ENCODE measurements at regions not wholly inside any gene's neighbourhood (a gene's known extent, or its start where the extent isn't known, plus 50 kb on each side); places are given as distances from the start of the nearest gene placed in this dataset.

DNA sequence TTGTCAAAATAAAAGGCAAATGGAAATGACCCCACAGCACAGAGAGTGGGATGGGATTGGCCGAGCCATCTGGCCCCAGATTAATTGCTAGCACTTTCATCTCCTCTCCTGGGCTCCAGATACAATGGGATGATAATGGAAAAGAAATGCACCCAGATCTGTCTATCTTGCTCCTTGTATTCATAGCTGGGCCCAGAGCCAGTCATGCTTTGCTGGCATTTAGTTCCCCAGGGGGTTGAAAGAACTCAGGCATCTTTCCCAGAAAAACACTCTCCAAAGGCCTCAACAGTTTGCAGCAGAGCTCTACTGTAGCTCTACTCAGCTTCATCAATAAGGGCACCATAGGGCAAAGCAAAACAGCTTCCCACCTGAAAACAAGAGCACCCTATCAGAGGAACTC is 116.0 kb upstream of the FOXA2 start:
- Histone ChIP-seq H3K36me3 (no peaks in the 10 kb centered on the region), H3K27ac (no peak overlapping the region), H3K4me3 (no peak overlapping the region), H3K4me1 (no peaks in the 10 kb centered on the region), H3K27me3 (no peaks in the 10 kb centered on the region), H3K9me3 (no peaks in the 10 kb centered on the region)
- intact Hi-C loops (cut with DNase I): no loop called here
- TF ChIP-seq, protein P1, sequence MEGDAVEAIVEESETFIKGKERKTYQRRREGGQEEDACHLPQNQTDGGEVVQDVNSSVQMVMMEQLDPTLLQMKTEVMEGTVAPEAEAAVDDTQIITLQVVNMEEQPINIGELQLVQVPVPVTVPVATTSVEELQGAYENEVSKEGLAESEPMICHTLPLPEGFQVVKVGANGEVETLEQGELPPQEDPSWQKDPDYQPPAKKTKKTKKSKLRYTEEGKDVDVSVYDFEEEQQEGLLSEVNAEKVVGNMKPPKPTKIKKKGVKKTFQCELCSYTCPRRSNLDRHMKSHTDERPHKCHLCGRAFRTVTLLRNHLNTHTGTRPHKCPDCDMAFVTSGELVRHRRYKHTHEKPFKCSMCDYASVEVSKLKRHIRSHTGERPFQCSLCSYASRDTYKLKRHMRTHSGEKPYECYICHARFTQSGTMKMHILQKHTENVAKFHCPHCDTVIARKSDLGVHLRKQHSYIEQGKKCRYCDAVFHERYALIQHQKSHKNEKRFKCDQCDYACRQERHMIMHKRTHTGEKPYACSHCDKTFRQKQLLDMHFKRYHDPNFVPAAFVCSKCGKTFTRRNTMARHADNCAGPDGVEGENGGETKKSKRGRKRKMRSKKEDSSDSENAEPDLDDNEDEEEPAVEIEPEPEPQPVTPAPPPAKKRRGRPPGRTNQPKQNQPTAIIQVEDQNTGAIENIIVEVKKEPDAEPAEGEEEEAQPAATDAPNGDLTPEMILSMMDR (IDR thresholded peaks at IDR 0.05): no peak
- no peak for DNase-seq
- no peak for ATAC-seq

DNA sequence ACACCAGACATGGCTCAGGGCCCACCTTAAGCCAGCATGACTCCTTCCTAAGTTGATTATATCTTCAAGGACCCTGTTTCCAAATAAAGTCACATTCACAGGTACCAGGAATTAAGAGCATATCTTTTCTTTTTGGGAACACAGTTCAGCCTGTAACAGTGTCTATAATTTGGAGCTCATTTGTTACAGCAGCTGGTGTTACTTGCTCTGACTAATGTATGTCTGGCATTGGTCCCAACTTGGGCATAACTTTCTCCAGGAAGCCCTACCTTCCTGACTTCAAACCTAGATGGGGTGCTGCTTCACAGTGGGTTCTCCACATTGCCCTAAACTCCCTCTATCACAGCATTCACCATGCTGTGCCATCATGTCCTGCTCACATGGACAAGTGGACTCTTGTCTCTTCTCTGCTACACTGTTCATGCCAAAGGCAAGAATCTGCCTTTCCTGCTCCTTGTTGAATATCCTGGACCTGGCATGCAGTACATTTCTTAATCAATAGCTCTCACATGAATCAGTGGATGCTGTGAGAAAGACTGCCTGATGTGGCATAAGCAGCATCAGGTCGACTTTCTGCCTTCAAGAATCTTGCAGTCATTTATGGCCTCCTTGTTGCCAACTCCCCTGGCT is 117.4 kb upstream of the FOXA2 start:
- ATAC-seq (no peak), DNase-seq (no peak)
- H3K4me1 ChIP-seq: no peaks in the 10 kb centered on the region
- H3K27me3 ChIP-seq: no peaks in the 10 kb centered on the region
- H3K27ac ChIP-seq: no peak overlapping the region
- no peak overlapping the region for H3K4me3 ChIP-seq
- TF ChIP-seq, protein P1 (IDR thresholded peaks at IDR 0.05): no peak
- intact Hi-C loops (cut with DNase I): no loop called here
- H3K9me3 ChIP-seq: no peaks in the 10 kb centered on the region
- no peaks in the 10 kb centered on the region for H3K36me3 ChIP-seq

DNA sequence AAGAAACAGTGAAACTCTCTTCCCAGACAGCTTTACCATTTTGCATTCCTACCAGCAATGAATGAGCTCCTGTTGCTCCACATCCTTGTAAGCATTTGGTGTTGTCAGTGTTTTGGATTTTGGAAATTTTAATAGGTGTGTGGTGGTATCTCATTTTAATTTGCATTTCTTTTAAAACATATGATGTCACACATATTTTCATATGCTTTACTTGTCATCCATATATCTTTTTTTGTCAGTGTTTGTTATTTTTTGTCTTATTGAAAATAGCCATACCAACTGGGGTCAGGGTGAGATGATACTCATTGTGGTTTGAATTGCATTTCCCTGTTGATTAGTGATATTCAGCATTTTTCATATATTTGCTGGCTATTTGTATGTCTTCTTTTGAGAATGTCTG is 119.5 kb upstream of the FOXA2 start:
- Histone ChIP-seq H3K27ac (no peak overlapping the region), H3K9me3 (no peaks in the 10 kb centered on the region), H3K4me1 (no peaks in the 10 kb centered on the region), H3K27me3 (no peaks in the 10 kb centered on the region), H3K36me3 (no peaks in the 10 kb centered on the region), H3K4me3 (no peak overlapping the region)
- TF ChIP-seq, protein P1 (IDR thresholded peaks at IDR 0.05): no peak
- ATAC-seq (no peak), DNase-seq (no peak)
- intact Hi-C loops (cut with DNase I): no loop called here

DNA sequence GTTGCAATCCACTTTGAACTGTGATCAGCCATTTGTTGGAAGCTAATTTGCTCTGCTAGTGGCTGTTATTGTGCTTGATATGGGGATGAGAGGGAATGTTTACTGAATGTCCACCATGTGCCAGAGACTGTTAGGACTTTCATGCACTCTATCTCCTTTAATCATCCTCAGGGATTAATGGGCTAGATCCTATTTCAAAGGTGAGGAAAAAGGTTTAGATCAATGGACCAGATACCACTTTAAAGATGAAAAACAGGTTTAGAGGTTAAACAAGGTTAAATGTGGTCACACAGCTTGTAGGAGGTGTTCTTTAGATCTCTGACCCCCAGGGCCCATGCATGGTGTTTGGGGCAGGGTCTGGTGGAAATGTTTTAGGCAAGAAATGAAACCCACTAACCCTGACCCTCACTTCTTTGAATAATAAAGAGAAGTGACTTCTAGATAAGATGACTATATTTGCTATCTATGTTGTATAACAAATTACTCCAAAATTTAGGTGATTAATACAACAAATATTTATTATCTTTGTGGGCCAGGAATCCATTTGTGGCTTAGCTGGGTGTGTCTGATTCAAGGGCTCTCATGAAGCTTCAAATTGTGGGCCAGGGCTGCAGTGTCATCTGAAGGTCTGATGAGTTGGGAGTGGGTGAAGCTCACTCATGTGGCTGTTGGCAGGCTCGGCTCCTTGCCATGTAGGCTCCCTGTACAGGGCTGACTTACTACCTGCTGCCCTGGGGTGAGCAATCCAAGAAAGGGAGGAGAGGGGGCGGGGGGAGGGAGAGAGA is 127.8 kb upstream of the FOXA2 start:
- no peaks in the 10 kb centered on the region for H3K36me3 ChIP-seq
- peaks cover 10% of the 10 kb centered on the region for H3K4me1 ChIP-seq
- H3K27me3 ChIP-seq: no peaks in the 10 kb centered on the region
- H3K4me3 ChIP-seq: no peak overlapping the region
- ATAC-seq (no peak), DNase-seq (no peak)
- TF ChIP-seq, protein P1 (IDR thresholded peaks at IDR 0.05): no peak
- H3K9me3 ChIP-seq: no peaks in the 10 kb centered on the region
- intact Hi-C loops (cut with DNase I): no loop called here
- H3K27ac ChIP-seq: no peak overlapping the region

DNA sequence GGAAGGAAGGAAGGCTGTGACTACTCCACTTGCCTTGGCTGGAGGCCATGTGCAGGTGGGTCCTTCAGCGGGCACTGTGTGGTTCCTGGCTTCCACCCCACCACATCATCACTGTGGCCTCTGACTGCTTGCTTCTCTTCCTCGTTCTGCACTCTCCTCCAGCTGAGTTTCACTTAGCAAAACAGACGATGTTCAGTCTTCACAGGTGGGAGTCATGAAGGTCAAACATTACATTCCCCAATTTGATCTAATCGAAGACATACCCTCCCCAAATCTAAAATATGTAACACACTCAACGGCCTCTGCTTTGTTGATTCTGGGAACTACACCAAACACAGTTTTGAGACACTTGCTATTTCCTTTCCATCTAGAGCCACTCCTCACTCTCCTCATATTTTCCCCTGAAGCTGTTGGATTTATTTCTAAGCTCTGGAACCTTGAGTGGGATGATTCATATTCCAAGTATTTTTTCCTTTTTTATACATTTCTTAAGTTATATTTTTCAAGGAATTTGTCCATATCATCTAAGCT is 132.5 kb upstream of the FOXA2 start:
- no peak overlapping the region for H3K4me3 ChIP-seq
- peak; percentile 79 for DNase-seq
- peak; percentile 78 for ATAC-seq
- TF ChIP-seq, protein P1 (IDR thresholded peaks at IDR 0.05): no peak
- no peaks in the 10 kb centered on the region for H3K27me3 ChIP-seq
- intact Hi-C loops (cut with DNase I): no loop called here
- H3K9me3 ChIP-seq: no peaks in the 10 kb centered on the region
- H3K27ac ChIP-seq: peak overlapping the region; percentile 61
- no peaks in the 10 kb centered on the region for H3K36me3 ChIP-seq
- peaks cover 31% of the 10 kb centered on the region for H3K4me1 ChIP-seq
